ENCODE measurements at regions not wholly inside any gene's neighbourhood (a gene's known extent, or its start where the extent isn't known, plus 50 kb on each side); places are given as distances from the start of the nearest gene placed in this dataset.

GRCh38 chr5:142512043-142513042 lies 173.5 kb downstream of the FGF1 start (continued):
- TF ChIP-seq PAXIP1 (CRISPR knock-in tag; conservative IDR thresholded peaks at IDR 0.05): no peak
- TF ChIP-seq SAP130 (CRISPR knock-in tag; IDR thresholded peaks at IDR 0.05; ENCODE audit: low read depth): 0 out of 2 replicates have a peak, but pooled peaks have one; percentile 19
- TF ChIP-seq CREB1 (IDR thresholded peaks at IDR 0.05): no peak
- TF ChIP-seq CREB1 (CRISPR knock-in tag; IDR thresholded peaks at IDR 0.05): no peak
- TF ChIP-seq XRCC5 (optimal IDR thresholded peaks at IDR 0.05; ENCODE audit: low read length): no peak
- no peak for TF ChIP-seq ZNF230 (CRISPR knock-in tag; IDR thresholded peaks at IDR 0.05)
- no peak for TF ChIP-seq SRSF4 (IDR thresholded peaks at IDR 0.05; ENCODE audit: low read depth, low read length, poor library complexity, severe bottlenecking)
- no peak for TF ChIP-seq SPEN (CRISPR knock-in tag; IDR thresholded peaks at IDR 0.05; ENCODE audit: low read depth)
- TF ChIP-seq ZNF556 (CRISPR knock-in tag; IDR thresholded peaks at IDR 0.05; ENCODE audit: borderline replicate concordance): no peak
- no peak for TF ChIP-seq GABPB1 (CRISPR knock-in tag; IDR thresholded peaks at IDR 0.05)
- TF ChIP-seq RFXAP (CRISPR knock-in tag; IDR thresholded peaks at IDR 0.05; ENCODE audit: borderline replicate concordance): no peak
- TF ChIP-seq ZNF121 (CRISPR knock-in tag; IDR thresholded peaks at IDR 0.05): no peak
- no peak for TF ChIP-seq ZNF615 (CRISPR knock-in tag; IDR thresholded peaks at IDR 0.05; ENCODE audit: borderline replicate concordance)
- no peak for TF ChIP-seq FOXA1 (IDR thresholded peaks at IDR 0.05)
- TF ChIP-seq FOXA1 (CRISPR knock-in tag; IDR thresholded peaks at IDR 0.05): no peak
- TF ChIP-seq ESRRA (CRISPR knock-in tag; IDR thresholded peaks at IDR 0.05; ENCODE audit: low read depth): no peak
- TF ChIP-seq E2F5 (CRISPR knock-in tag; conservative IDR thresholded peaks at IDR 0.05): no peak
- TF ChIP-seq DZIP1 (CRISPR knock-in tag; IDR thresholded peaks at IDR 0.05): no peak
- TF ChIP-seq FOSL2 (CRISPR knock-in tag; IDR thresholded peaks at IDR 0.05): peak; percentile 79
- no peak for TF ChIP-seq NFRKB (IDR thresholded peaks at IDR 0.05)
- TF ChIP-seq SP5 (CRISPR knock-in tag; IDR thresholded peaks at IDR 0.05; ENCODE audit: borderline replicate concordance, low read depth): no peak
- no peak for TF ChIP-seq ZNF670 (CRISPR knock-in tag; IDR thresholded peaks at IDR 0.05; ENCODE audit: borderline replicate concordance)
- no peak for TF ChIP-seq YEATS2 (CRISPR knock-in tag; IDR thresholded peaks at IDR 0.05; ENCODE audit: borderline replicate concordance)
